ENCODE measurements at regions not wholly inside any gene's neighbourhood (a gene's known extent, or its start where the extent isn't known, plus 50 kb on each side); places are given as distances from the start of the nearest gene placed in this dataset.

- no peak for TF ChIP-seq CTCF (IDR thresholded peaks at IDR 0.05; ENCODE audit: low read depth, low read length)
- no peak for TF ChIP-seq EZH2phosphoT487 (IDR thresholded peaks at IDR 0.05; ENCODE audit: low read depth)
These were observed 204.9 kb downstream of the LRRC70 start for GRCh38 chr5:62783374-62784057.
